ENCODE measurements at regions not wholly inside any gene's neighbourhood (a gene's known extent, or its start where the extent isn't known, plus 50 kb on each side); places are given as distances from the start of the nearest gene placed in this dataset.
"Not testable (repeated sequence)": the region's sequence is repeated elsewhere in the genome, so short reads cannot be mapped to it uniquely, and the experiment has no call there.

DNA sequence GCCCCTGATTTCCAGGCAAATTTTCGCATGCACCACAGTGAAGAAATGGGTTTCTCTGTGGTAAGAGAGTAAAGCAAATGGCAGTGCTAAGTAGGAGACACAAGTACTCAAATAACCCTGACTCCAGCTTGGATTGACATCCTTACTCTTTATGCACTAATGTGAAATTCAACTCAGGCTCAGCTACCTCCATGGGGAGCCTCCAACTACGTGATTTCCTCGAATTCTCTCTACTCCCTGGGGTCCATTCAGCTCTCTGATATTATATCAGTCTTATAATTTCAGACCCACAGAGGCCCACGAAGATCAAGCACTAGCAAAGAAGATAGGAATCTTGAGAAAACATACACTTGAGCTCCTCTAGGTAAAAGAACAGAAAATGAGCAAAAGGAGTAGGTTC, 407.6 kb upstream of the CCDC54 start:
- Histone ChIP-seq H3K27me3 (replicated peaks) (no peaks in the 10 kb centered on the region), H3K36me3 (replicated peaks) (no peaks in the 10 kb centered on the region), H3K4me3 (ENCODE audit: low read depth, low read length) (no peak overlapping the region), H3K27ac (no peak overlapping the region)
- in situ Hi-C loops (cut with HindIII; ENCODE audit: low pct_ligation_motif_present, low sequenced_read_pairs), result no loop called here
- TF ChIP-seq, protein P1, sequence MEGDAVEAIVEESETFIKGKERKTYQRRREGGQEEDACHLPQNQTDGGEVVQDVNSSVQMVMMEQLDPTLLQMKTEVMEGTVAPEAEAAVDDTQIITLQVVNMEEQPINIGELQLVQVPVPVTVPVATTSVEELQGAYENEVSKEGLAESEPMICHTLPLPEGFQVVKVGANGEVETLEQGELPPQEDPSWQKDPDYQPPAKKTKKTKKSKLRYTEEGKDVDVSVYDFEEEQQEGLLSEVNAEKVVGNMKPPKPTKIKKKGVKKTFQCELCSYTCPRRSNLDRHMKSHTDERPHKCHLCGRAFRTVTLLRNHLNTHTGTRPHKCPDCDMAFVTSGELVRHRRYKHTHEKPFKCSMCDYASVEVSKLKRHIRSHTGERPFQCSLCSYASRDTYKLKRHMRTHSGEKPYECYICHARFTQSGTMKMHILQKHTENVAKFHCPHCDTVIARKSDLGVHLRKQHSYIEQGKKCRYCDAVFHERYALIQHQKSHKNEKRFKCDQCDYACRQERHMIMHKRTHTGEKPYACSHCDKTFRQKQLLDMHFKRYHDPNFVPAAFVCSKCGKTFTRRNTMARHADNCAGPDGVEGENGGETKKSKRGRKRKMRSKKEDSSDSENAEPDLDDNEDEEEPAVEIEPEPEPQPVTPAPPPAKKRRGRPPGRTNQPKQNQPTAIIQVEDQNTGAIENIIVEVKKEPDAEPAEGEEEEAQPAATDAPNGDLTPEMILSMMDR (IDR thresholded peaks at IDR 0.05; ENCODE audit: low read depth, low read length, missing control alignments), result no peak
- DNase-seq, result no peak

DNA sequence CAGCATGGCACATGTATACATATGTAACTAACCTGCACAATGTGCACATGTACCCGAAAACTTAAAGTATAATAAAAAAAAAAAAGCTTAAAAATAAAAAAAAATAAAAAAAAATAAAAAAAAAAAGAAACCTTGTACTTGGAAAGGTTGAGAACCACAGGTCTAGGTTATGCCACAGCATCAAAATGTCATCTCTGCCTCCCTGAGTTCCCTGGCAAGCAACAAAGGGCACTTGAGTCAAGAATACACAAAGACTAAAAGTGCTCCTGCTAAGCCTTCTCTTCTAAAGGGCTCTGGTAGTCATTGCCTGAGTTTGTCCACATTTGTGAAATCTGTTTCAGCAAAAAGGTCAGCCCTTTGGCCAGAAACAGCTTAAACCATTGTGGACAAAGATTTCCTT, 395.8 kb upstream of the CCDC54 start:
- Histone ChIP-seq H3K36me3 (replicated peaks) (no peaks in the 10 kb centered on the region), H3K4me3 (ENCODE audit: low read depth, low read length) (no peak overlapping the region), H3K27me3 (replicated peaks) (no peaks in the 10 kb centered on the region), H3K27ac (no peak overlapping the region)
- TF ChIP-seq, protein P1 (IDR thresholded peaks at IDR 0.05; ENCODE audit: low read depth, low read length, missing control alignments), result no peak
- DNase-seq, result no peak
- in situ Hi-C loops (cut with HindIII; ENCODE audit: low pct_ligation_motif_present, low sequenced_read_pairs), result no loop called here

DNA sequence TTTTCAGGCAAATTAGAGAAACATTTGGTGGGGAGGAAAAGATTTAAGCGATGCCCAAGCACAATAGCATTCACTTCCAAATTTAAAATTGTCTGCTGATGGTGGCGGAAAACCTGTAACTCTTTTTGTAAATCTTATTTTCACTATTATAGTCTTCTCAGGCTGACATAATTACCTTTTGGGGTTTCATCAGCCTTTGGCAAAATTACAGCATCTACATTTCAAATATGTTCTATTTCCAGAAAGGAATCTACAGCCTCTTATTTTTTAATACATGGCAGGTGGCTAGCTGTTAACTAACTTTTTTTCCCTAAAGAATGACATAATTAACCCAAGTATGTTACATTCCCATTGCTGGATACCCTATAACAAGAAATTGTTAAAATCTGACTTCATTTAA, 391.5 kb upstream of the CCDC54 start:
- no peak for DNase-seq
- no peaks in the 10 kb centered on the region for H3K36me3 ChIP-seq (replicated peaks)
- H3K27me3 ChIP-seq (replicated peaks), result no peaks in the 10 kb centered on the region
- TF ChIP-seq, protein P1 (IDR thresholded peaks at IDR 0.05; ENCODE audit: low read depth, low read length, missing control alignments), result no peak
- in situ Hi-C loops (cut with HindIII; ENCODE audit: low pct_ligation_motif_present, low sequenced_read_pairs), result no loop called here
- H3K27ac ChIP-seq, result no peak overlapping the region
- no peak overlapping the region for H3K4me3 ChIP-seq (ENCODE audit: low read depth, low read length)

DNA sequence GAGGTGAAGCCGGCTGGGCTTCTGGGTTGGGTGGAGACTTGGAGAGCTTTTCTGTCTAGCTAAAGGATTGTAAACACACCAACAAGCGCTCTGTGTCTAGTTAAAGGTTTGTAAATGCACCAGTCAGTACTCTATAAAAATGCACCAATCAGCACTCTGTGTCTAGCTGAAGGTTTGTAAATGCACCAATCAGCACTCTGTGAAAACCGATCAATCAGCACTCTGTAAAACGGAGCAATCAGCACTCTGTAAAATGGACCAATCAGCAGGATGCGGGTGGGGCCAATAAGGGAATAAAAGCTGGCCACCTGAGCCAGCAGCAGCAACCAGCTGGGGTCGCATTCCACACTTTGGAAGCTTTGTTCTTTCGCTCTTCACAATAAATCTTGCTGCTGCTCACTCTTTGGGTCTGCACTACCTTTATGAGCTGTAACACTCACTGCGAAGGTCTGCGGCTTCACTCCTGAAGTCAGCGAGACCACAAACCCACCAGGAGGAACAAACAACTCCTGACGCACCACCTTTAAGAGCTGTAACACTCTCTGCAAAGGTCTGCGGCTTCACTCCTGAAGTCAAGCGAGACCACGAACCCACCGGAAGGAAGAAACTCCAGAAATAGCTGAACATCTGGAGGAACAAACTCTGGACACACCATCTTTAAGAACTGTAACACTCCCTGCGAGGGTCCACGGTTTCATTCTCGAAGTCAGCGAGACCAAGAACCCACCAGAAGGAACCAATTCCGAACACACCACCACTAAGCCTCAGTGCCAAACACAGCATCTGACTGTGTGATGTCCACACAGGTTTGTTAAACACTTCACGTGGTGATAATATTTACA, 378.2 kb upstream of the CCDC54 start:
- DNase-seq; in situ Hi-C loops (cut with HindIII; ENCODE audit: low pct_ligation_motif_present, low sequenced_read_pairs); H3K4me3 ChIP-seq (ENCODE audit: low read depth, low read length); H3K27ac ChIP-seq; H3K27me3 ChIP-seq (replicated peaks); H3K36me3 ChIP-seq (replicated peaks): not testable (repeated sequence)

DNA sequence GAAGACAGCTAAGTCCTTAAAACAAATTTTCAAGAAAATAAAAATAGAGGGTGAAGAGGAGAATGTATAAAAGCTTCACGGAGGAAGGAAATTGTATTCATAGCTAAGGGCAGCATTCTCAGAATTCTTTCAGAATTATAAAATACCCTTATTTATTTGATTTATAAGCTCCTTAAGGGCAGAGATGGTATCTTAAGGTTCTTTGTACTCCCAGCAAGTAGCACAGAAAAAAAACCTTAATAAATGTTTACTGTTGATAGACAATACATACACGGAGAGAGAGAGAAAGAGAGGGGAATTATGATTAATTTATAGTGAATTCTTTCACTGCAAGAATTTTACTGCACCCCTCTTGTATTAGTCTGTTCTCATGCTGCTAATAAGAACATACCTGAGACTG, 375.6 kb upstream of the CCDC54 start:
- Histone ChIP-seq H3K4me3 (ENCODE audit: low read depth, low read length) (no peak overlapping the region), H3K27me3 (replicated peaks) (no peaks in the 10 kb centered on the region), H3K27ac (no peak overlapping the region), H3K36me3 (replicated peaks) (no peaks in the 10 kb centered on the region)
- DNase-seq, result no peak
- in situ Hi-C loops (cut with HindIII; ENCODE audit: low pct_ligation_motif_present, low sequenced_read_pairs), result no loop called here
- TF ChIP-seq, protein P1 (IDR thresholded peaks at IDR 0.05; ENCODE audit: low read depth, low read length, missing control alignments), result no peak

DNA sequence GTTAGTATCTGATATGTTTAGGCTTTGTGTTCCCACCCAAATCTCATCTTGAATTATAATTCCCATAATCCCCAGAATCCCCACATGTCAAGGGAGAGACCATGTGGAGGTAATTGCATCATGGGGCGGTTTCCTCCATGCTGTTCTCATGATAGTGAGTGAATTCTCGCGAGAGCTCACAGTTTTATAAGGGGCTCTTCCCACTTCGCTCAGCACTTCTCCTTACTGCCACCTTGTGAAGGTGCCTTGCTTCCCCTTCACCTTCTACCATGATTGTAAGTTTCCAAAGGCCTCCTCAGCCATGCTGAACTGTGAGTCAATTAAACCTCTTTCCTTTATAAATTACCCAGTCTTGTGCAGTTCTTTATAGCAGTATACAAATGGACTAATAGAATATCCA, 371.9 kb upstream of the CCDC54 start:
- H3K27me3 ChIP-seq (replicated peaks); DNase-seq; in situ Hi-C loops (cut with HindIII; ENCODE audit: low pct_ligation_motif_present, low sequenced_read_pairs); H3K36me3 ChIP-seq (replicated peaks); H3K4me3 ChIP-seq (ENCODE audit: low read depth, low read length); H3K27ac ChIP-seq: not testable (repeated sequence)

DNA sequence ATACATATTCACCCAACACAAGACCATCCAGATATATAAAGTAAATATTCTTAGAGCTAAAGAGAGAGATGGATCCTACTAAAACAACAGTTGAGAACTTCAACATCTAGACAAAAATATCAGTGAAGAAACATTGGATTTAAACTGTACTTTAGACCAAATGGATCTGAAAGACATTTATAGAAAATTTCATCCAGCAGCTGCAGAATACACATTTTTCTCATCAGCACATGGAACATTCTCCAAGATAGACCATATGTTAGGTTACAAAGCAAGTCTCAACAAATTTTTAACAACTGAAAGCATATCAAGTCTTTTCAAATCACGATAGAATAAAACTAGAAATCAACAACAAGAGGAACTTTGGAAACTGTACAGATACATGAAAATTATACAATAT, 369.0 kb upstream of the CCDC54 start:
- H3K4me3 ChIP-seq (ENCODE audit: low read depth, low read length), result no peak overlapping the region
- DNase-seq, result no peak
- no peaks in the 10 kb centered on the region for H3K36me3 ChIP-seq (replicated peaks)
- in situ Hi-C loops (cut with HindIII; ENCODE audit: low pct_ligation_motif_present, low sequenced_read_pairs), result no loop called here
- H3K27ac ChIP-seq, result no peak overlapping the region
- TF ChIP-seq, protein P1 (IDR thresholded peaks at IDR 0.05; ENCODE audit: low read depth, low read length, missing control alignments), result no peak
- H3K27me3 ChIP-seq (replicated peaks), result no peaks in the 10 kb centered on the region

Data from brain microvascular endothelial cell (primary cell).